ENCODE measurements at regions not wholly inside any gene's neighbourhood (a gene's known extent, or its start where the extent isn't known, plus 50 kb on each side); places are given as distances from the start of the nearest gene placed in this dataset.

DNA sequence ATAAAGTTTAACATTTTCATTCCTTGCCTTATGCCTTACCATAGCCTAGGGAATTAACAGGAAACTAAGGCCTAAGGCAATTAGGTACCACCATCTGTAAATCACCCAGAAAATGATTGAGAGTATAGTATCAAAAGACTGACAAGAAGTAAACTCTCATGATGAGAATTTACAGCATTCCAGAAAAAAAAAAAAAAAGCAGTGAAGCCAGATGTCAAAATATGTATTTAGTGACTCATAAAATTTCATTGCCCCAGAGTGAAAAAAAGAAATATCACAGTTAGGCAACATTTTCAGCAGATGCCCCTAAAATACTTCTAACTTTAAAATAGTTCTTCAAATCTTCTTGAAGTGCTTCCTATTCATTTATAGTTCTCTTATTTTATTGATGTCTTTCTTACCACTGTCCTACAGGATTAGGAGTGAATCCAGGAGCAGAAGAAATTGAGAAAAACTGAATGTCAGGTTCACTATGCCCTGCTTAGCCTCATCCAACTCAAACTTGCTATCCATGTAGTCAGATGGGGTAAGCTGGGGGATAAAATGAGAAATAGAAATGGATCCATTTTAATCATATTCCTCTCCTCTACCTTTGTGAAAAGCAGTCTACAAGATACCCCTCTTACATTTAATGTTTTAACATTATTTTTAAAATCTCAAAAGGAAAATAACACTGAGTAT, 57.3 kb upstream of the TANK start:
- no peaks in the 10 kb centered on the region for H3K36me3 Mint-ChIP-seq (ENCODE audit: low read depth)
- H3K4me3 Mint-ChIP-seq = no peak overlapping the region
- no peak overlapping the region for H3K27ac Mint-ChIP-seq
- H3K9me3 Mint-ChIP-seq = peaks cover 3% of the 10 kb centered on the region
- TF ChIP-seq, protein P1, sequence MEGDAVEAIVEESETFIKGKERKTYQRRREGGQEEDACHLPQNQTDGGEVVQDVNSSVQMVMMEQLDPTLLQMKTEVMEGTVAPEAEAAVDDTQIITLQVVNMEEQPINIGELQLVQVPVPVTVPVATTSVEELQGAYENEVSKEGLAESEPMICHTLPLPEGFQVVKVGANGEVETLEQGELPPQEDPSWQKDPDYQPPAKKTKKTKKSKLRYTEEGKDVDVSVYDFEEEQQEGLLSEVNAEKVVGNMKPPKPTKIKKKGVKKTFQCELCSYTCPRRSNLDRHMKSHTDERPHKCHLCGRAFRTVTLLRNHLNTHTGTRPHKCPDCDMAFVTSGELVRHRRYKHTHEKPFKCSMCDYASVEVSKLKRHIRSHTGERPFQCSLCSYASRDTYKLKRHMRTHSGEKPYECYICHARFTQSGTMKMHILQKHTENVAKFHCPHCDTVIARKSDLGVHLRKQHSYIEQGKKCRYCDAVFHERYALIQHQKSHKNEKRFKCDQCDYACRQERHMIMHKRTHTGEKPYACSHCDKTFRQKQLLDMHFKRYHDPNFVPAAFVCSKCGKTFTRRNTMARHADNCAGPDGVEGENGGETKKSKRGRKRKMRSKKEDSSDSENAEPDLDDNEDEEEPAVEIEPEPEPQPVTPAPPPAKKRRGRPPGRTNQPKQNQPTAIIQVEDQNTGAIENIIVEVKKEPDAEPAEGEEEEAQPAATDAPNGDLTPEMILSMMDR (IDR thresholded peaks at IDR 0.05; ENCODE audit: unreplicated experiment in 3 of 3) = no peak
- H3K4me1 Mint-ChIP-seq = peaks cover 12% of the 10 kb centered on the region
- H3K27me3 Mint-ChIP-seq (ENCODE audit: low read depth) = no peaks in the 10 kb centered on the region

DNA sequence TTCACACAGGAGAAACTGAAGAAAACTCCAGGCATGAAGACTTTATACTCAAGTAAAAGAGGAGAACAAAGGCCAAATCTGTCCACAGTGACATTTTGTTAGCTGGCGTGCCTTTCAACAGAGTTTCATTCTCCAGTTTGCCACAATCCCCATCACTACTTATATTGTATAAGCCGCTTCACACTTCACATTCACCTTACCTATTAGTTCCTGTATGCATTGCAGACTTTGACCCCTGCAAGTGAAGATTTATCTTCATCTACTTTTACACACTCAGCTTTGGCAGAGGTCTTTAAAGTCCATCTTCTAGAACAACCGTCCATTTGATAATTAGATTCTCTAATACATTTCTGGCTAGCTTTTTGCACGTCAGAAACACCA, 56.8 kb upstream of the TANK start:
- TF ChIP-seq, protein P1 (IDR thresholded peaks at IDR 0.05; ENCODE audit: unreplicated experiment in 3 of 3) = no peak
- Mint-ChIP-seq H3K4me3 (no peak overlapping the region), H3K27ac (no peak overlapping the region), H3K27me3 (ENCODE audit: low read depth) (no peaks in the 10 kb centered on the region), H3K4me1 (peaks cover 12% of the 10 kb centered on the region), H3K9me3 (peaks cover 3% of the 10 kb centered on the region), H3K36me3 (ENCODE audit: low read depth) (no peaks in the 10 kb centered on the region)

DNA sequence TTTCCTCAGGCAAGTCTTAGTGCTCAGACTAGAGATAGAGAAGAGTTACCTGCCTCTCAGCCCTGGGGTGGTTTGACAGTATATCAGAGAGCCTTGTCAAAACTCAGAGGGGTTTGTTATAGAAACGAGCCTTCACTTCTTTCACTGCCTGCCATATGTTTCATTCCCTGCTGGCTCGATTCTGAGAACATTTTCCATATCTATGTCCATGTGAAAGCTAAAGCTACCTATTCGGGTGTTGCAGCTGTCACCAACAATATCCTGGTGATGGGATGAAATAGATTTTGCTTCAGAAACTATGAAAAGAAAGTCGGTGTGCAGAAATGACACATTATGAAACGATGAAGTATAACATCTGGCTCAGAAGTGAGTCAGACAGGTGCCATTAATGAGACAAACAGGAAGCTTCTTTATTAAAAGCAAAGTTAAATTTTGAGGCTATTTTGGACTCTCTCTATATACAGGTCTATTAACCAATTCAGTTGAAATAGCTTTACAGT, 56.1 kb upstream of the TANK start:
- peaks cover 3% of the 10 kb centered on the region for H3K9me3 Mint-ChIP-seq
- H3K27ac Mint-ChIP-seq = peak overlapping the region in 1 of 3 experiments; percentile 34

DNA sequence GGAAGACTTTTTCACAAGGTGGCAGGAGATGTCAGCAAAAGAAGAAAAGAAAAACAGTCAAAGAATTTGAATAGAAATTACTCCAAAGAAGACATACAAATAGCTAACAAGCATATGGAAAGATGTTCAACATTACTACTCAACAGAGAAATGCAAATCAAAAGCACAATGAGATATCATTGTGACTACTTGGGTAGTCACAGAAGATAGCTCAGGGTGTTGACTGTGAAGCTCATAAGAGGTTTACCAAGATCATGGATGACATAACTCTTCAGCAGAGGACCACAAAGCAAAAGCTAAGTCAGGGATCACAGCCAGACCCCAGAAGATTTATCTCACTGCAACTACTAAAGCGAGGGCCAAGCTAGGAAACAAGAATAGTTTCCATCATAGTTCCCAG, 53.0 kb upstream of the TANK start:
- Mint-ChIP-seq H3K4me3 (no peak overlapping the region), H3K27ac (no peak overlapping the region), H3K36me3 (ENCODE audit: low read depth) (no peaks in the 10 kb centered on the region), H3K27me3 (ENCODE audit: low read depth) (no peaks in the 10 kb centered on the region), H3K9me3 (no peaks in the 10 kb centered on the region), H3K4me1 (no peaks in the 10 kb centered on the region)
- TF ChIP-seq, protein P1 (IDR thresholded peaks at IDR 0.05; ENCODE audit: unreplicated experiment in 3 of 3) = no peak

More for the DNA sequence above, 56.1 kb upstream of the TANK start:
- no peaks in the 10 kb centered on the region for H3K36me3 Mint-ChIP-seq (ENCODE audit: low read depth)
- H3K4me3 Mint-ChIP-seq = no peak overlapping the region
- H3K27me3 Mint-ChIP-seq (ENCODE audit: low read depth) = no peaks in the 10 kb centered on the region
- TF ChIP-seq, protein P1 (IDR thresholded peaks at IDR 0.05; ENCODE audit: unreplicated experiment in 3 of 3) = no peak
- peaks cover 12% of the 10 kb centered on the region for H3K4me1 Mint-ChIP-seq

All from nephron (organoid).